ENCODE measurements at regions not wholly inside any gene's neighbourhood (a gene's known extent, or its start where the extent isn't known, plus 50 kb on each side); places are given as distances from the start of the nearest gene placed in this dataset.

GRCh38 chr2:144151405-144151804, 368.5 kb downstream of the ZEB2 start (continued):
- TF ChIP-seq, protein P1, sequence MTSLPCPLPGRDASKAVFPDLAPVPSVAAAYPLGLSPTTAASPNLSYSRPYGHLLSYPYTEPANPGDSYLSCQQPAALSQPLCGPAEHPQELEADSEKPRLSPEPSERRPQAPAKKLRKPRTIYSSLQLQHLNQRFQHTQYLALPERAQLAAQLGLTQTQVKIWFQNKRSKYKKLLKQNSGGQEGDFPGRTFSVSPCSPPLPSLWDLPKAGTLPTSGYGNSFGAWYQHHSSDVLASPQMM (CRISPR knock-in tag; IDR thresholded peaks at IDR 0.05): no peak
- TF ChIP-seq SP2 (IDR thresholded peaks at IDR 0.05; ENCODE audit: extremely low read depth, low read depth, low read length, poor library complexity, severe bottlenecking) (no peak), CHD4 (IDR thresholded peaks at IDR 0.05; ENCODE audit: insufficient read depth, insufficient replicate concordance, low read depth, low read length, poor library complexity, severe bottlenecking) (no peak), CXXC5 (CRISPR knock-in tag; IDR thresholded peaks at IDR 0.05) (0 out of 2 replicates have a peak, but pooled peaks have one; percentile 30), ELK3 (CRISPR knock-in tag; IDR thresholded peaks at IDR 0.05) (no peak), RB1 (IDR thresholded peaks at IDR 0.05; ENCODE audit: low read depth) (no peak), RFX1 (IDR thresholded peaks at IDR 0.05) (no peak), KDM2B (CRISPR knock-in tag; IDR thresholded peaks at IDR 0.05) (no peak), CREB1 (IDR thresholded peaks at IDR 0.05) (no peak), CREB1 (CRISPR knock-in tag; IDR thresholded peaks at IDR 0.05) (no peak), ZC3H11A (IDR thresholded peaks at IDR 0.05; ENCODE audit: low read depth, low read length) (no peak), ZNF124 (CRISPR knock-in tag; IDR thresholded peaks at IDR 0.05) (no peak), ZNF740 (CRISPR knock-in tag; IDR thresholded peaks at IDR 0.05) (no peak), ZNF740 (tag; IDR thresholded peaks at IDR 0.05) (no peak), RBM22 (IDR thresholded peaks at IDR 0.05; ENCODE audit: low read depth, low read length, poor library complexity, severe bottlenecking) (no peak), FOXM1 (IDR thresholded peaks at IDR 0.05; ENCODE audit: low read depth) (peak; percentile 85), FOXM1 (CRISPR knock-in tag; IDR thresholded peaks at IDR 0.05; ENCODE audit: low read depth) (no peak), CLOCK (CRISPR knock-in tag; IDR thresholded peaks at IDR 0.05; ENCODE audit: borderline replicate concordance) (no peak)
- TF ChIP-seq, protein P2, sequence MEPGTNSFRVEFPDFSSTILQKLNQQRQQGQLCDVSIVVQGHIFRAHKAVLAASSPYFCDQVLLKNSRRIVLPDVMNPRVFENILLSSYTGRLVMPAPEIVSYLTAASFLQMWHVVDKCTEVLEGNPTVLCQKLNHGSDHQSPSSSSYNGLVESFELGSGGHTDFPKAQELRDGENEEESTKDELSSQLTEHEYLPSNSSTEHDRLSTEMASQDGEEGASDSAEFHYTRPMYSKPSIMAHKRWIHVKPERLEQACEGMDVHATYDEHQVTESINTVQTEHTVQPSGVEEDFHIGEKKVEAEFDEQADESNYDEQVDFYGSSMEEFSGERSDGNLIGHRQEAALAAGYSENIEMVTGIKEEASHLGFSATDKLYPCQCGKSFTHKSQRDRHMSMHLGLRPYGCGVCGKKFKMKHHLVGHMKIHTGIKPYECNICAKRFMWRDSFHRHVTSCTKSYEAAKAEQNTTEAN (CRISPR knock-in tag; IDR thresholded peaks at IDR 0.05): no peak
- TF ChIP-seq, protein P3, sequence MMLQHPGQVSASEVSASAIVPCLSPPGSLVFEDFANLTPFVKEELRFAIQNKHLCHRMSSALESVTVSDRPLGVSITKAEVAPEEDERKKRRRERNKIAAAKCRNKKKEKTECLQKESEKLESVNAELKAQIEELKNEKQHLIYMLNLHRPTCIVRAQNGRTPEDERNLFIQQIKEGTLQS (IDR thresholded peaks at IDR 0.05): no peak
- TF ChIP-seq, protein P3 (CRISPR knock-in tag; conservative IDR thresholded peaks at IDR 0.05): no peak
- TF ChIP-seq, protein P4, sequence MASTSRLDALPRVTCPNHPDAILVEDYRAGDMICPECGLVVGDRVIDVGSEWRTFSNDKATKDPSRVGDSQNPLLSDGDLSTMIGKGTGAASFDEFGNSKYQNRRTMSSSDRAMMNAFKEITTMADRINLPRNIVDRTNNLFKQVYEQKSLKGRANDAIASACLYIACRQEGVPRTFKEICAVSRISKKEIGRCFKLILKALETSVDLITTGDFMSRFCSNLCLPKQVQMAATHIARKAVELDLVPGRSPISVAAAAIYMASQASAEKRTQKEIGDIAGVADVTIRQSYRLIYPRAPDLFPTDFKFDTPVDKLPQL (IDR thresholded peaks at IDR 0.05; ENCODE audit: extremely low read depth, insufficient read length): no peak
